MCF 10A (cell line): ENCODE measurements at regions not wholly inside any gene's neighbourhood (a gene's known extent, or its start where the extent isn't known, plus 50 kb on each side); places are given as distances from the start of the nearest gene placed in this dataset.

Experiments used
- BruUV-seq: library from RNA; stranded (reverse); fragments of 400-500 nt; replicated peaks from 2 replicates; lab custom pipeline; 2021; lab: Mats Ljungman, UMichigan
- CTCF ChIA-PET: fragments of 300-600 bp; sonication (Branson Sonifier 250); formaldehyde crosslinking; extraction: SDS; loops from one replicate; lab custom pipeline; 2021; ENCODE audit warnings: antibody characterized with exemption, inconsistent platforms; lab: Yijun Ruan, JAX
- POLR2A ChIA-PET: fragments of 300-600, 350-650 bp; sonication (Branson Sonifier 250); formaldehyde crosslinking; extraction: SDS; loops from one replicate; lab custom pipeline; 2020; ENCODE audit warnings: antibody characterized with exemption, inconsistent platforms; lab: Yijun Ruan, JAX
- DNase-seq: peaks from one replicate; pipeline ENCODE4 v3.0.0-alpha.2; 2018; ENCODE audit not compliant: unreplicated experiment
- H3K27ac Mint-ChIP-seq: one replicate; pipeline ENCODE4 v1.8.0; 2022; ENCODE audit warnings: mild to moderate bottlenecking, low read depth, mixed read lengths; ENCODE audit not compliant: unreplicated experiment
- H3K27me3 Mint-ChIP-seq: one replicate; pipeline ENCODE4 v1.8.0; 2022; ENCODE audit warnings: mixed read lengths; ENCODE audit not compliant: insufficient read depth, unreplicated experiment
- H3K36me3 Mint-ChIP-seq: one replicate; pipeline ENCODE4 v1.8.0; 2022; ENCODE audit warnings: mild to moderate bottlenecking, moderate library complexity, mixed read lengths; ENCODE audit not compliant: insufficient read depth, unreplicated experiment
- H3K4me1 Mint-ChIP-seq: one replicate; pipeline ENCODE4 v1.8.0; 2022; ENCODE audit warnings: mixed read lengths; ENCODE audit not compliant: insufficient read depth, unreplicated experiment
- H3K4me3 Mint-ChIP-seq: one replicate; pipeline ENCODE4 v1.8.0; 2022; ENCODE audit warnings: mild to moderate bottlenecking, moderate library complexity, mixed read lengths; ENCODE audit not compliant: unreplicated experiment
- H3K9me3 Mint-ChIP-seq: one replicate; pipeline ENCODE4 v1.8.0; 2022; ENCODE audit warnings: mixed read lengths; ENCODE audit not compliant: unreplicated experiment
- CTCF ChIP-seq: fragments of 200-600 bp; IDR thresholded peaks from one replicate; pipeline ENCODE4 v1.8.0; 2022; ENCODE audit warnings: antibody characterized with exemption, mild to moderate bottlenecking; ENCODE audit not compliant: unreplicated experiment
- intact Hi-C: fragments of 100-400 bp; cut with micrococcal nuclease; formaldehyde crosslinking; loops from 2 replicates; pipeline ENCODE4 v1.14.1; 2022

GRCh38 chr10:30782157-30782536, 152.6 kb upstream of the LYZL2 start:
- intact Hi-C loops: loop anchor here (5.0 kb wide), 1 partner anchor 535 kb away; the partner anchor contains the start of gene ZEB1

GRCh38 chr10:30781670-30782121, 152.1 kb upstream of the LYZL2 start:
- Mint-ChIP-seq H3K27me3 (no peaks in the 10 kb centered on the region), H3K4me1 (peaks cover 16% of the 10 kb centered on the region), H3K4me3 (no peak overlapping the region), H3K27ac (no peak overlapping the region), H3K9me3 (no peaks in the 10 kb centered on the region), H3K36me3 (no peaks in the 10 kb centered on the region)
- TF ChIP-seq CTCF: no peak
- POLR2A ChIA-PET: no interaction called here
- DNase-seq: no peak
- BruUV-seq: no TSS peak
- CTCF ChIA-PET: no interaction called here
- intact Hi-C loops: loop anchor here (5.0 kb wide), 1 partner anchor 536 kb away; the partner anchor contains the start of gene ZEB1

More at GRCh38 chr10:30782157-30782536, 152.6 kb upstream of the LYZL2 start:
- ChIA-PET POLR2A (no interaction called here), CTCF (interaction anchor here (0.7 kb wide), 1 partner anchor 635 kb away, joined by 3 read pairs; no protein-coding TSS in a partner anchor)
- H3K27me3 Mint-ChIP-seq: no peaks in the 10 kb centered on the region
- TF ChIP-seq CTCF: no peak
- no peak overlapping the region for H3K4me3 Mint-ChIP-seq
- no peak overlapping the region for H3K27ac Mint-ChIP-seq
- no peak for DNase-seq
- H3K4me1 Mint-ChIP-seq: peaks cover 14% of the 10 kb centered on the region
- no TSS peak for BruUV-seq
- H3K36me3 Mint-ChIP-seq: no peaks in the 10 kb centered on the region
- no peaks in the 10 kb centered on the region for H3K9me3 Mint-ChIP-seq

GRCh38 chr10:30778769-30779168, 149.2 kb upstream of the LYZL2 start:
- Mint-ChIP-seq H3K9me3 (no peaks in the 10 kb centered on the region), H3K36me3 (no peaks in the 10 kb centered on the region), H3K4me1 (peaks cover 21% of the 10 kb centered on the region), H3K4me3 (no peak overlapping the region), H3K27me3 (no peaks in the 10 kb centered on the region), H3K27ac (no peak overlapping the region)
- no peak for DNase-seq
- ChIA-PET POLR2A (no interaction called here), CTCF (no interaction called here)
- TF ChIP-seq CTCF: no peak
- intact Hi-C loops: no loop called here
- no TSS peak for BruUV-seq

GRCh38 chr10:30775779-30776591, 146.4 kb upstream of the LYZL2 start:
- TF ChIP-seq CTCF: no peak
- POLR2A ChIA-PET: no interaction called here
- Mint-ChIP-seq H3K4me3 (no peak overlapping the region), H3K4me1 (peaks cover 9% of the 10 kb centered on the region), H3K27ac (no peak overlapping the region), H3K27me3 (no peaks in the 10 kb centered on the region), H3K9me3 (peaks cover 7% of the 10 kb centered on the region), H3K36me3 (no peaks in the 10 kb centered on the region)
- peak; percentile 23 for DNase-seq
- CTCF ChIA-PET: no interaction called here
- BruUV-seq: no TSS peak
- intact Hi-C loops: loop anchor here (1.0 kb wide), 1 partner anchor 89 kb away; no protein-coding TSS in a partner anchor
